Left lung (tissue), 4 donors: ENCODE measurements at regions not wholly inside any gene's neighbourhood (a gene's known extent, or its start where the extent isn't known, plus 50 kb on each side); places are given as distances from the start of the nearest gene placed in this dataset.
"Not testable (repeated sequence)": the region's sequence is repeated elsewhere in the genome, so short reads cannot be mapped to it uniquely, and the experiment has no call there.

Experiments used
- ATAC-seq: fragments of 200-7000 bp; cut with Tn5 transposase; one replicate; pipeline ENCODE4 v1.9.1; 2020; ENCODE audit warnings: moderate library complexity
- DNase-seq, 4 donors: peaks; one replicate each; pipeline ENCODE4 v3.0.0-alpha.2; 2013 to 2020
- H3K27ac ChIP-seq, 2 donors: fragments of 200-600 bp; sonication (generic) in 1 of 2; one replicate each; pipeline versions ENCODE4 v1.5.0 to v1.8.0; 2020 to 2021
- H3K27me3 ChIP-seq, 2 donors: fragments of 200-600 bp; sonication (generic) in 1 of 2; one replicate each; pipeline versions ENCODE4 v1.5.0 to v1.8.0; 2020 to 2021
- H3K36me3 ChIP-seq, 2 donors: fragments of 200-600 bp; sonication (generic) in 1 of 2; one replicate each; pipeline versions ENCODE4 v1.5.0 to v1.8.0; 2020 to 2021
- H3K4me1 ChIP-seq, 2 donors: fragments of 200-600 bp; one replicate each; pipeline ENCODE4 v1.8.0; 2021
- H3K4me3 ChIP-seq, 2 donors: fragments of 200-600 bp; sonication (generic) in 1 of 2; one replicate each; pipeline versions ENCODE4 v1.5.0 to v1.8.0; 2020 to 2021; ENCODE audit warnings: mild to moderate bottlenecking in 1 of 2
- H3K9me3 ChIP-seq, 2 donors: fragments of 200-600 bp; sonication (generic) in 1 of 2; one replicate each; pipeline versions ENCODE4 v1.5.0 to v1.8.0; 2020 to 2021
- CTCF ChIP-seq, 2 donors: fragments of 200-600 bp; sonication (generic) in 1 of 2; IDR thresholded peaks; one replicate each; pipeline versions ENCODE4 v1.5.0 to v1.8.0; 2021; ENCODE audit warnings: antibody characterized with exemption in 2 of 2
- intact Hi-C, 2 donors: fragments of 100-400 bp; cut with DNase I; formaldehyde crosslinking; loops; one replicate each; pipeline versions ENCODE4 v1.11.2 to v1.14.2; 2022
- donor health status: DM: no; HTN: yes; CAD: no.
- donor health status: DM: no; HTN: no; CAD: no.

GRCh38 chr2:35447215-35447614 is 908.4 kb upstream of the CRIM1 start:
- TF ChIP-seq CTCF (IDR thresholded peaks at IDR 0.05) = no peak
- ATAC-seq = no peak
- Histone ChIP-seq H3K4me3 (no peak overlapping the region), H3K27ac (no peak overlapping the region), H3K4me1 (no peaks in the 10 kb centered on the region), H3K27me3 (no peaks in the 10 kb centered on the region), H3K36me3 (no peaks in the 10 kb centered on the region), H3K9me3 (no peaks in the 10 kb centered on the region)
- intact Hi-C loops = no loop called here
- no peak for DNase-seq

DNA sequence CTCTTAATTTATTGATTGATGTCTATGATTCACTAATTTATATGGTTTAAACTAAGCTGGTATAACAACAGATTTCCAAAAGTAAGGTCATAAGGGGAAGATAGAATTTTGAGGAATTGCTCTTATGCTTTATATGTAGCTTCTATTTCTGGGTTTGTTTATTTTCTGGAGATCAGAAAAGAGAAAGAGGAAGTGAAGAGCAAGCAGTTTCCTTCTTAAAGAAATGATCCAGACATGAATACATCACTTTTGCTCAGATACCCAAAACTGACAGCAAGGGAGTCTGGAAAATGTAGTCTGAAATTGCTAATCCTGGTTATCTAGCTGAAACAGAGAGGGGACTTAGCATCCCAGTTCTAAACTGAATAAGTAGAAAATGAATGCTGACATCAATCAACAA is 912.5 kb upstream of the CRIM1 start:
- DNase-seq (no peak), ATAC-seq (no peak)
- Histone ChIP-seq H3K36me3 (no peaks in the 10 kb centered on the region), H3K4me1 (no peaks in the 10 kb centered on the region), H3K9me3 (no peaks in the 10 kb centered on the region), H3K27ac (peak overlapping the region in 1 of 2 donors; percentile 22), H3K4me3 (no peak overlapping the region), H3K27me3 (no peaks in the 10 kb centered on the region)
- no peak for TF ChIP-seq CTCF (IDR thresholded peaks at IDR 0.05)
- intact Hi-C loops = no loop called here

GRCh38 chr2:35441575-35441974 is 914.0 kb upstream of the CRIM1 start:
- intact Hi-C loops, H3K4me3 ChIP-seq, H3K36me3 ChIP-seq, H3K9me3 ChIP-seq, DNase-seq, H3K4me1 ChIP-seq, H3K27me3 ChIP-seq, H3K27ac ChIP-seq, ATAC-seq: not testable (repeated sequence)

DNA sequence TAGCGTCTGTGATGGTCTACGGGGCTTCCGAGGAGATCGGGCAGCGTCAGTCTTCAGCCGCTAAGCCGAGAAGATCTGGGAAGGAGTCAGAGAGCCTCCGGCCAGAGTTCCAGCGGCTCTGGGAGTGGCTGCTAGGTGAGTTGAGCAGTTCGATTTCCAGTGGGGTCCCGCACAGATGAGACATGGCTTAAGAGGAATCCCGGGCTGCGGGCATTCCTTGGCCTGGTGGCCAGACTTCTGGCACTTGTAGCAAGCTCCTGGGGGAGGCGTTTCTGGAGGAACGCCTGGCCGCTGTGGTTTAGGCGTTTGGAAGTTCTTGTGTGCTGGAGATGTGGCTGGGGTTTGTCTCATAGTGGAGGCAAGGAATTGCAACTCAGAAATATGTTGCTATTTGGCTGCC is 915.3 kb upstream of the CRIM1 start:
- H3K4me3 ChIP-seq, H3K27ac ChIP-seq, H3K4me1 ChIP-seq, H3K9me3 ChIP-seq, ATAC-seq, intact Hi-C loops, DNase-seq, H3K36me3 ChIP-seq, H3K27me3 ChIP-seq: not testable (repeated sequence)

DNA sequence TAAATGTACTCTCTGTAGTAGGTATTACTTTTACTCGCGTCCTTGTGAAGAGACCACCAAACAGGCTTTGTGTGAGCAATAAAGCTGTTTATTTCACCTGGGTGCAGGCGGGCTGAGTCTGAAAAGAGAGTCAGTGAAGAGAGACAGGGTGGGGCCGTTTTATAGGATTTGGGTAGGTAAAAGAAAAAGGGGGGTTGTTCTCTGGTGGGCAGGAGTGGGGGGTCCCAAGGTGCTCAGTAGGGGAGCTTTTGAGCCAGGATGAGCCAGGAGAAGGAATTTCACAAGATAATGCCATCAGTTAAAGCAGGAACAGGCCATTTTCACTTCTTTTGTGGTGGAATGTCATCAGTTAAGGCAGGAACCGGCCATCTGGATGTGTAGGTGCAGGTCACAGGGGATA is 918.7 kb upstream of the CRIM1 start:
- ATAC-seq, H3K36me3 ChIP-seq, H3K4me1 ChIP-seq, H3K9me3 ChIP-seq, H3K4me3 ChIP-seq, intact Hi-C loops, DNase-seq, H3K27ac ChIP-seq, H3K27me3 ChIP-seq: not testable (repeated sequence)

- H3K27ac ChIP-seq = no peak overlapping the region
- no peaks in the 10 kb centered on the region for H3K27me3 ChIP-seq
- no peaks in the 10 kb centered on the region for H3K4me1 ChIP-seq
- DNase-seq (peak in 1 of 4 donors; percentile 47), ATAC-seq (peak; percentile 33)
- no peaks in the 10 kb centered on the region for H3K9me3 ChIP-seq
- intact Hi-C loops = no loop called here
- H3K36me3 ChIP-seq = no peaks in the 10 kb centered on the region
- H3K4me3 ChIP-seq = no peak overlapping the region
- peak; percentile 31 to 37 for TF ChIP-seq CTCF (IDR thresholded peaks at IDR 0.05)
These were observed 927.0 kb upstream of the CRIM1 start for GRCh38 chr2:35428548-35428947.

DNA sequence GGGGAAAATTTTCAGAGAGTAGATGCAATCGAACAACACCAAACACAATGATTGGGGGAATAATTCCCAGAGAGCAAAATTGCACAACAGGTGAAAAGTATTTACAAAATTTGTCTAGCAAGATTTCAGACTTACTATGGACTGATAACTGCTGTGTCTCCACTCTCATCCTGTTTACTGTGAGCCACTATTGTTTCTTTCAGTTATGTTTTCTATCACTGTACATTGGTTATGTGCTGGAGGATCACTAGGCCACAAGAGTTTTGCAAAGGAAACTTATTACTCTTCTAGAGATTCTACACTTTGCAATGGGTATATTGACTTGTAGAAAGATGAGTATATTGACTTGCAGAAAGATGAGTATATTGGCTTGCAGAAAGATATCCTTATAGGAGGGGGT is 934.1 kb upstream of the CRIM1 start:
- Histone ChIP-seq H3K27me3 (no peaks in the 10 kb centered on the region), H3K4me1 (no peaks in the 10 kb centered on the region), H3K9me3 (no peaks in the 10 kb centered on the region), H3K4me3 (no peak overlapping the region), H3K36me3 (no peaks in the 10 kb centered on the region), H3K27ac (no peak overlapping the region)
- intact Hi-C loops = no loop called here
- no peak for DNase-seq
- ATAC-seq = no peak
- TF ChIP-seq CTCF (IDR thresholded peaks at IDR 0.05) = no peak
